Colonic mucosa (tissue), 4 donors: ENCODE measurements at regions not wholly inside any gene's neighbourhood (a gene's known extent, or its start where the extent isn't known, plus 50 kb on each side); places are given as distances from the start of the nearest gene placed in this dataset.

ENCODE experiments used
- DNase-seq: peaks from one replicate; pipeline ENCODE4 v3.0.0-alpha.2; 2020
- H3K27ac ChIP-seq: fragments of 200-600 bp; one replicate; pipeline ENCODE4 v1.8.0; 2021
- H3K27me3 ChIP-seq: fragments of 200-600 bp; one replicate; pipeline ENCODE4 v1.8.0; 2021
- H3K36me3 ChIP-seq: fragments of 200-600 bp; one replicate; pipeline ENCODE4 v1.8.0; 2021
- H3K4me1 ChIP-seq: fragments of 200-600 bp; one replicate; pipeline ENCODE4 v1.8.0; 2021; ENCODE audit warnings: mild to moderate bottlenecking
- H3K4me3 ChIP-seq: fragments of 200-600 bp; one replicate; pipeline ENCODE4 v1.8.0; 2021
- H3K9ac ChIP-seq, 2 donors: one replicate each; pipeline ENCODE4 v1.7.0; 2013; ENCODE audit warnings: control low read depth in 2 of 2, low read depth in 2 of 2, low read length in 2 of 2
- H3K9me3 ChIP-seq: fragments of 200-600 bp; one replicate; pipeline ENCODE4 v1.8.0; 2021
- intact Hi-C: fragments of 100-400 bp; cut with DNase I; formaldehyde crosslinking; loops from one replicate; pipeline ENCODE4 v1.14.1; 2022
- TF ChIP-seq, protein P1 (sequence below): fragments of 200-600 bp; IDR thresholded peaks from one replicate; pipeline ENCODE4 v1.8.0; 2022; ENCODE audit warnings: antibody characterized with exemption, mild to moderate bottlenecking
- donor health status: healthy.
- donor health status: DM: no; HTN: no; CAD: no.
- donor health status: DM: no; HTN: no; CAD: no.

DNA sequence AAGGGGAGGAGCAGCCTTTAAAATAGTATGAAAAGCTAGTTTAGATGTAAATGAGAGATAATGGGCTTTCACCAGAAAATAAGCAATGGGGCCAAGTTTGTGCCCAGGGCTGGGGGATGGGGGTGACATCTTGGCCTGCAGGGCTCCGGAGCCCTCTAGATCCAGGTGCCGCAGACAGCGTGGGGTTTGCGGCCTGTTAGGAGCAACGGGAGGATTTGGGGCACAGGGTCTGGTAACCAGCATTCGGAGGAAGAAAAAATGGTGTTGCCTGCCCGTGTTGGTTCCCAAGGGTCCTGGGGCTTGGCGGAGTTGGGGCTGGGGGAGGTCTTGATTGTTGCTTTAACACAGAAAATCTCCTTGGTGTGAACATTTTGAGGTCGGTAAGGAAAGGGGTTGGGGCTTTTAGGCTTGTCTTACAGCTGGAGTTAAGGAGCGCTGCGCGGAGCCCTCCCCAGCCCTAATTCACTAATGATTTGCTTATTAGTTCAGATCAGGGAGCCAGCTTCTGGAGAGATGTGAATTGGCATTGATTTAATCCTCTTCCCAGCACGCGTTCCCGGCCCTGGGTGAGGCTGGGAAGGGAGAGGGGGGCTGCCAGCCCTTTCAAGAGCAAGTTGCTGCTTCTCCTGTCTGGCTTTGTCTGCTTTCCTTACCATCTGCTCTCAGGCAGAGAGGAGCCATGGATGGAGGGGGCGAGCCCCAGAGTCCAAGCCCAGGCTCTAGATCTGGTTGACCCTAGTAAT lies 443.4 kb downstream of the BCOR start:
- Histone ChIP-seq H3K27me3 (peaks cover 5% of the 10 kb centered on the region), H3K4me1 (no peaks in the 10 kb centered on the region), H3K36me3 (no peaks in the 10 kb centered on the region), H3K27ac (no peak overlapping the region), H3K4me3 (no peak overlapping the region), H3K9ac (no peak overlapping the region), H3K9me3 (no peaks in the 10 kb centered on the region)
- intact Hi-C loops = no loop called here
- TF ChIP-seq, protein P1, sequence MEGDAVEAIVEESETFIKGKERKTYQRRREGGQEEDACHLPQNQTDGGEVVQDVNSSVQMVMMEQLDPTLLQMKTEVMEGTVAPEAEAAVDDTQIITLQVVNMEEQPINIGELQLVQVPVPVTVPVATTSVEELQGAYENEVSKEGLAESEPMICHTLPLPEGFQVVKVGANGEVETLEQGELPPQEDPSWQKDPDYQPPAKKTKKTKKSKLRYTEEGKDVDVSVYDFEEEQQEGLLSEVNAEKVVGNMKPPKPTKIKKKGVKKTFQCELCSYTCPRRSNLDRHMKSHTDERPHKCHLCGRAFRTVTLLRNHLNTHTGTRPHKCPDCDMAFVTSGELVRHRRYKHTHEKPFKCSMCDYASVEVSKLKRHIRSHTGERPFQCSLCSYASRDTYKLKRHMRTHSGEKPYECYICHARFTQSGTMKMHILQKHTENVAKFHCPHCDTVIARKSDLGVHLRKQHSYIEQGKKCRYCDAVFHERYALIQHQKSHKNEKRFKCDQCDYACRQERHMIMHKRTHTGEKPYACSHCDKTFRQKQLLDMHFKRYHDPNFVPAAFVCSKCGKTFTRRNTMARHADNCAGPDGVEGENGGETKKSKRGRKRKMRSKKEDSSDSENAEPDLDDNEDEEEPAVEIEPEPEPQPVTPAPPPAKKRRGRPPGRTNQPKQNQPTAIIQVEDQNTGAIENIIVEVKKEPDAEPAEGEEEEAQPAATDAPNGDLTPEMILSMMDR = no peak
- no peak for DNase-seq

DNA sequence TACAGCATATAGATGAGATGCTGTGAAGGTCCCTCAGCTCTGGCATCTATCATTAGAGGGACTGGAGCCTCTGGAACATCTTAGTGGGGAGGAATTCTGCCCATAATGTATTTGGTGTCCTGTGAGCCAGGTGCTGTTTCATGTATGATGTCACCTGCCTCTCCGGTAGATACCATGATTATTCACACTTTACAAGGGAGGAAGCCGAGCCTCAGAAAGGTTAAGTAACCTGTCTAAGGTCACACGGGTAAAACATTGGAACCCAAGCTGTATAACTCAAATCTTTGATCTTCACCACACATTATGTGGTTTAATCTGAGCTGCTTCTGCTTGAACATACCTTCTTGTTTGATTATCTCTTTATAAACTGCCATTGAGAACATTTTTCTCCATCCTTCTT lies 442.8 kb downstream of the BCOR start:
- TF ChIP-seq, protein P1 = no peak
- Histone ChIP-seq H3K9me3 (no peaks in the 10 kb centered on the region), H3K27me3 (peaks cover 5% of the 10 kb centered on the region), H3K4me3 (no peak overlapping the region), H3K27ac (no peak overlapping the region), H3K36me3 (no peaks in the 10 kb centered on the region), H3K4me1 (no peaks in the 10 kb centered on the region), H3K9ac (no peak overlapping the region)
- intact Hi-C loops = no loop called here
- DNase-seq = no peak

DNA sequence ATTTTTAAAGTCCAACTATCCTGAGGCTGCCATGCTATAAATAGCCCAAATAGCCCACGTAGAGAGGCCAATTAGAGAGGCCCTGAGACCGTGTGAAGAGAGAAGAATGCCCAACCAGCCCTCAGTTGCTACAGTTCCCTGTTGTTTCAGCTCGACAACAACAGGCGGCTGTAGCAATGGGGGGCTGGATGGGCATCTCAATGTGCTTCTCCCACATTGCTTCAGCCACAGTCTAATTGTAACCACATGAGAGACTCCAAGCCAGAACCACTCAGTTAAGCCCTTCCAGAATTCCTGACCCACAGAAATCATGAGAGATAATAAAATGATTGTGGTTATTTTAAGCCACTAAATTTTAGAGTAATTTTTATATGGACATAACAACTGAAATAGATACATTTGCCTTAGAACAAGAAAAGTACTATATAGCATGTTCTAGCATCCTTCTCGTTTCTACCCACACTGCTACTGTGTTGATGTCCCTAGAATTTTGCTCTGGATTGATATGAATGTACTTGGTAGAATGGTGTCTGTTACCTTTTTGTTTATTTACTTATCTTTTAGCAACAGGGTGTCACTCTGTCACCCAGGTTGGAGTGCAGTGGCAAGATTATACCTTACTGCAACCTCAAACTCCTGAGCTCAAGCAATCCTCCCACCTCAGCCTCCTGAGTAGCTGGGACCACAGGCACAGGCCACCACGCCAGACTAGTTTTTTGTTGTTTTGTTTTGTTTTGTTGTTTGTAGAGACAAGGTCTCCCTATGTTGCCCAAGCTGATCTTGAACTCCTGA lies 436.4 kb downstream of the BCOR start:
- Histone ChIP-seq H3K9me3 (no peaks in the 10 kb centered on the region), H3K4me1 (no peaks in the 10 kb centered on the region), H3K4me3 (no peak overlapping the region), H3K9ac (no peak overlapping the region), H3K27ac (no peak overlapping the region), H3K27me3 (no peaks in the 10 kb centered on the region), H3K36me3 (no peaks in the 10 kb centered on the region)
- DNase-seq = no peak
- TF ChIP-seq, protein P1 = no peak
- intact Hi-C loops = no loop called here

DNA sequence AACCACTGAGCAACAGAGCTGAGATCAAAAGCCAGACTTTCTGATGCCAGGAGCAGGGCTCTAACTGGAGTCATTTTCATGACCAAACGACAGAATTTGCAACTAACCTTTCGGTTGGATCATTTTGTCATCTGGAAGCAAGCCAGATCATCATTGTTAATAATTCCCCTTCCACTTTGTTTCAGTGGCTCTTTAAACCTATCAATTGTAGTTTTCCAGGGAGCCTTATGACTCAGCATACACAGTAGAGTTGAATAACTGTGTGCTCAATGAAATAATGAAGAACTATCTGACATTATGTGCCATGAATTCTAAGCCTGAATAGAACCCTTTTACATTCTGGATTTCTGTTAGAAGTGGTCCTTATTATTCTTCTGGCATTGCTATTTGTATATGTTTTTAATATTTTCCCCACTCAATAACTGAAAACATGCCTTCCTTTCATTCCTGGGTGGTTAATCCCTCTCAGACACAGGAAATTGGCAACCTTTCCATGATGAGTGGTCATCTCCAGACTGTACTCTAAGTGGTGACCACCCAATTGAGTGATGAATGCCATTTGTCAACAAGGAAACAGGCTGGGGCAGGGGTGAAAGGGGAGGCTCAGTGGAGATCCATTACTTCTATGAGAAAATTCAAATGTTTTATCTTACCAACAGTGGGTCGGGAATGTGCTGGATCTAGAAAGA lies 431.8 kb downstream of the BCOR start:
- Histone ChIP-seq H3K9me3 (no peaks in the 10 kb centered on the region), H3K9ac (no peak overlapping the region), H3K27me3 (no peaks in the 10 kb centered on the region), H3K36me3 (no peaks in the 10 kb centered on the region), H3K27ac (no peak overlapping the region), H3K4me3 (no peak overlapping the region), H3K4me1 (no peaks in the 10 kb centered on the region)
- DNase-seq = no peak
- TF ChIP-seq, protein P1 = no peak
- intact Hi-C loops = no loop called here

DNA sequence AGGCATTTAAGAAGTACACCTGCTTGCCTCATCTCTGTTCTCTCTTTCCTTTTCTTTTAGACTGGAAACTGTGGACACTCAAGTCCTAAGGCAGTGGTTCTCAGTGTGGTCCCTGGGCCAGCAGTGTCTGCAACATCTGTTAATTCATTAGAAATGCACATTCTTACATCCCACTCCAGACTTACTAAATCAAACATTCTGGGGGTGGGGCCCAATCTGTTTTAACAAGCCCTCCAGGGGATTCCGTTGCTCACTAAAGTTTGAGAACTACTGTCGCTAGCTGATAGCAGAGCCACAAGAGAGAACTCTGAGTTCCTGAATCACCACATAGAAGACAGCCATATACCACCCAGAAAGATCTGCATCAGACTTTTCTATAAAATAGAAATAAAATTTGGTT lies 430.6 kb downstream of the BCOR start:
- Histone ChIP-seq H3K27ac (no peak overlapping the region), H3K36me3 (no peaks in the 10 kb centered on the region), H3K9ac (no peak overlapping the region), H3K9me3 (no peaks in the 10 kb centered on the region), H3K4me1 (no peaks in the 10 kb centered on the region), H3K27me3 (no peaks in the 10 kb centered on the region), H3K4me3 (no peak overlapping the region)
- no peak for DNase-seq
- intact Hi-C loops = no loop called here
- TF ChIP-seq, protein P1 = no peak
